GM18511 (cell line): ENCODE measurements at regions not wholly inside any gene's neighbourhood (a gene's known extent, or its start where the extent isn't known, plus 50 kb on each side); places are given as distances from the start of the nearest gene placed in this dataset.
"Not testable (repeated sequence)": the region's sequence is repeated elsewhere in the genome, so short reads cannot be mapped to it uniquely, and the experiment has no call there.

ENCODE experiments used
- ATAC-seq: cut with Tn5 transposase; IDR thresholded peaks from one replicate; pipeline ENCODE4 v1.9.1; 2021; ENCODE audit warnings: mild to moderate bottlenecking, moderate library complexity; ENCODE audit not compliant: unreplicated experiment

- no peak for ATAC-seq
Observed at GRCh38 chr2:216989340-216990129, 129.7 kb upstream of the TNP1 start.

GRCh38 chr2:216987252-216987821, 127.5 kb upstream of the TNP1 start:
- no peak for ATAC-seq

GRCh38 chr2:216985658-216986141, 125.8 kb upstream of the TNP1 start:
- ATAC-seq: no peak

DNA sequence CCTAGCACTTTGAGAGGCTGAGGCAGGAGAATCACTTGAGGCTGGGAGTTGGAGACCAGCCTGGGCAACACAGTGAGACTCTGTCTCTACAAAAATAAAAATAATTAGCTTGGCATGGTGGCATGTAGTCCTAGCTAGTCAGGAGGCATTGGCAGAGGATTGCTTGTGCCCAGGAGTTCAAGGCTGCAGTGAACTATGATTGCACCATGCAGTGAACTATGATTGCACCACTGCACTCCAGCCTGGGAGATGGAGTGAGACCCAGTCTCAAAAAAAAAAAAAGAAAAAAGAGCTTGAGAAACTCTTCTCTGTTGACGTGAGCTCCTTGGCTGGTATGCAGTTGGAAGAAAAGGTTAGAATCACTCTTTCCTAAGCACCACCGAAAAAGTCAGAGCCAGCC, 125.1 kb upstream of the TNP1 start:
- ATAC-seq: no peak

DNA sequence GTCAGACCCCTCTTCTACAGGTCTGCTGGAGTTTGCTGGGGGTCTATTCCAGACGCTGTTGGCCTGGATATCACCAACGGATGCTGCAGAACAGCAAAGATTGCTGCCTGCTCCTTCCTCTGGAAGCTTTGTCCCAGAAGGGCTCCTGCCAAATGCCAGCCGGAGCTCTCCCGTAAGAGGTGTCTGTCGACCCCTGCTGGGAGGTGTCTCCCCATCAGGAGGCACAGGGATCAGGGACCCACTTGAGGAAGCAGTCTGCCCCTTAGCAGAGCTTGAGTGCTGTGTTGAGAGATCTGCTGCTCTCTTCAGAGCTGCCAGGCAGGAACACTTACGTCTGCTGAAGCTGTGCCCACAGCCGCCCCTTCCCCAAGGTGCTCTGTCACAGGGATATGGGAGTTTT, 122.1 kb upstream of the TNP1 start:
- not testable (repeated sequence) for ATAC-seq

GRCh38 chr2:216980510-216980909, 120.6 kb upstream of the TNP1 start:
- not testable (repeated sequence) for ATAC-seq

- no peak for ATAC-seq
Observed at GRCh38 chr2:216974321-216975302, 114.7 kb upstream of the TNP1 start.

- no peak for ATAC-seq
Observed at GRCh38 chr2:216971593-216971992, 111.7 kb upstream of the TNP1 start.

DNA sequence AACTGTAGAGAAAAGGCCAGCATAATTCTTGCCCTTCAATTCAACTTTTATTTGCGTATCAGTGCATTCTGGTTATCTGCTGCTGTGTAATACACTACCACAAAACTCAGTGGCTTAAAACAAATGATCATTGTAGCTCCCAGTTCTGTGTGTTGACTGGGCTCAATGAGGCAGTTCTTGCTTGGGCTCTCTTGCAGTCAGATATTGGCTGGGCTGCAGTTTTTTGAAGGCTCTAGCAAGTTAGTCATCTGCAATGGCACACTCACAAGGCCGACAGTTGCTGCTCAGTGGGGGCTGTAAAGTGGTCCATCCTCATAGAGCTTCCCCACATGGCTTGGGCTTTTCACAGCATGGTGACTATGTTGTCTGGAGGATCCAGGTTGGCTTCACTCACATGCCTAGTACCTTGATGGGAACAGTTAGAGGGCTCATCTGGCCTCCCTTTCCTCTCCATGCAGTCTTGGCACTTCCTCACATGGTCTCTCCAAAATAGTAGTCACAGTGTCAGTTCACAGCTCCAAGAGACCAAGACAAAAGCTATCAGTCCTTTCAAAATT, 110.6 kb upstream of the TNP1 start:
- ATAC-seq: no peak

- ATAC-seq: no peak
Observed at GRCh38 chr2:216967889-216968288, 108.0 kb upstream of the TNP1 start.

DNA sequence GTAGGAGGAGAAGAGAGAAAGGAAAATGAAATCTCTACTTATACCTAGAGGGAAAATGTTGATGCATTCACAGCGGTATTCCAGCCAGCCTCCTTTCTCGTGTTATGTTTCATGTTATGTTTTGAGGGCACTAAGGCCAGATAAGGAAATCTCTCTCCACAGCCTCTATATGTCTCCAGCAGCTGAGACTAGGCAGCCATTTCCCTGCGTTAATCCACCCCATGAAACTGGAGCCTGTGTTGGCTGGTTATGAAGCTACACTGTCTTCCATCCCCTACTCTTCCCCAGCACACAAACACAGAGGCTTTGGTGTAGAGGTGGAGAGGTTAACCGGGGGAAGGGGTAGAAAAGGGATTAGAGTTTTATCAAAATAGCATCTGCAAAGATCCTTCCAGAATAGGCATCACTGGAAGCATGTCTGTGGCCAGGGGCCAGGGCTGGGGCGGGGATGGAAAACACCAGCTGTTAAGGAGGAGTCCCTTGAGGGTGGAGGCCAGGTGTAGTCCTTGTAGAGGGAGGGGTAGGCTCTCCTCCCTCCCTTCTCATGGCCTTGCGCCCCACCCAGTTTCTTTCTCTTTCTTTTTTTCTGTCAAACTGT, 100.9 kb upstream of the TNP1 start:
- ATAC-seq: no peak

GRCh38 chr2:216959433-216959832, 99.6 kb upstream of the TNP1 start:
- no peak for ATAC-seq

- no peak for ATAC-seq
Observed at GRCh38 chr2:216956820-216957493, 97.1 kb upstream of the TNP1 start.

DNA sequence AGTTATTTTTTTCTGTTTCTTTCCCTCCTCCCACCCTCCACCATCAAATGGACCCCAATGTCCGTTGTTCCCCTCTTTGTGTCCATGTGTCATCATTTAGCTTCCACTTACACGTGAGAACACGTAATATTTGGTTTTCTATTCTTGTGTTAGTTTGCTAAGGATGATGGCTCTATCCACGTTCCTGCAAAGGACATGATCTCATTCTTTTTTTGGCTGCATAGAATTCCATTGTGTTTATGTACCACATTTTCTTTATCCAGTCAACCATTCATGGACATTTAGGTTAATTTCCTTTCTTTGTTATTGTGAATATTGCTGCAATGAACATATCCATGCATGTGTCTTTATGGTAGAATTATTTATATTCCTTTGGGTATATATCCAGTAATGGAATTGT, 91.3 kb upstream of the TNP1 start:
- ATAC-seq: no peak

DNA sequence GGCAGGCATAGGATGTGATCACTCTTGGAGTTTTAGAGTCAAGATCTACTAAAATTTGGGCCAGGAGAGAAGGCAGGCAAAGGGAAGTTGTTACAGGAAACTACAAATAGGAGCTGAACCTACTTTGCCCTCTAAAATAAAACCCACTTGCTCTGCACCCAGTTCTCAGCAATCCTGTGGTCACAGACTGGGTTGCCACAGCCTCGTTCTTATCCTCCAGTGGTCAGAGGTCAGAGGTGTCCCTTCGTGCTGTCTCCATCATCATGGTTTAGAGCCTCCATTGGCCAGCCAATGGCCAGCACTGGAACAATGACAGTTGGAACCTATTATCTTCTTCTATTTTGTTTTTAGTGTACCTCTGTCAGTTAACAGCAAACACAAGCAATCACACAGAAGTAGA, 90.7 kb upstream of the TNP1 start:
- no peak for ATAC-seq

DNA sequence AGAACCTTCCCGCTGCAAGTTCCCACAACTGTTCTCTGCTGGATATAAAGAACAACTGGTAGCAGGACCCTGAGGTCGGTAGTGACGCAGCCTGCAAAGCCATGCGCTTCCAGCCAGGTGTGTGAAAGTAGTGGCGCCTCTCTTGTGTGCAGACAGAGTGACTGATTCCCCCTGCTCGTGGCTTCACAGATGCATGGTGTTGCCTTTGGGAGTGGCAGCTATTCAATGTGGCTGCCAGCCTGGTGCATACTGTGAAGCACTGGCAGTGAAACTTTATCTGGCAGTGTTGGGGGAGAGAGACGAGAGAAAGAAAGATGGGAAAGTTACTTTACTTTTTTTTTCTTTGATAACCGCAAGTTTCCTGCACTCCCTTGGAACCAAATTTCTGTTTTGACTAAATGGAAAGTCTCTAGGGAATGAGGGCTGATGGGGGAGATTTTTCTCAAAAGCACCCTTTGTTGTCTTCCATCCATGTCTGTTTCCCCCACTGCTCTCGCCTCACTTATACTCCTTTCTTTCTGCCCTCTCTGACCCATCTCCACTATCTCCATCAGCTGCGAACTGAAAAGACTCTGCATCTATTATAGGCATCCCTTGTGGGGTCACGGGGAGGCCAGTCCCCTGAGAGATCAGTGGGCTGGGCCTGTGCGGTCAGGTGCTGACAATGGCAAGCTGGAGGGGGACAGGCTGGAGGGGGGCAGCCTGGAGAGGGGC, 90.0 kb upstream of the TNP1 start:
- no peak for ATAC-seq

- no peak for ATAC-seq
Observed at GRCh38 chr2:216947055-216947454, 87.2 kb upstream of the TNP1 start.

DNA sequence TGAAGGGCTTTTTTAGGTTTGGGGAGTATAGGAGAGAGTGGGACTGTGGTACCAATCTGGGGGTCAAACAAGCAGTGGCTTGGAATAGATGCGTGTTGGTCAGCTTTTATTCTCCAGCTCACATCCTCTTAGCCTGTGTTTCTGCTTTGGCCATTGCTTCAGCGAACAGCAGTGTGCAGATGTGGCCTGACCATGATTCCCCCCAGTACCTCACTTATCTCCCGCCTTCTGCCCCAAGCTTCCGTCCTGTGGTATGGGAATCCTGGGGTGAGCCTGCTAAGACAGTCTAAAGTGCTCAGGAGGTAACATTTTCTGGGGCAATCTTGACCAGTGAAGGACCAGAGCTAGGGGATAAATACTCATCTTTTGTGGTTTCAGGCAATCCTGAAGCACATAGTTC, 84.9 kb upstream of the TNP1 start:
- no peak for ATAC-seq

DNA sequence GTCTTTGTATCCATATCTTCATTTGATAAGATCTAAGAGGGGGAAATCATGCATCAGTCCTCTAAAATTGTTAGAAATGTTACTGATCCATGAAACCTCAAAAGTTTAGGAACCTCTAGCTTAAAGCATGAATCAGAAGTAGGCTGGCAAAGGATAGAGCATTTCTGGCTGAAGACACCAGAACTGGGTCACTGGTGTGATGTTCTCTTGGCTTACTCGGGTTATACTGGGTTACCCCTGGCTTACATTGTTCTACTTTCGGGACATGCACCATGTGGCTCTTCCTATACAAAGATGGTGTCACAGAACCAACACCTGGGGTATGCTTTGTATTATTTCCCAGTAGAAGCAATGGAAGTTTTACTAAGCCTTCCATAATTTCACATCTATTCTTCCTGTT, 83.2 kb upstream of the TNP1 start:
- no peak for ATAC-seq

DNA sequence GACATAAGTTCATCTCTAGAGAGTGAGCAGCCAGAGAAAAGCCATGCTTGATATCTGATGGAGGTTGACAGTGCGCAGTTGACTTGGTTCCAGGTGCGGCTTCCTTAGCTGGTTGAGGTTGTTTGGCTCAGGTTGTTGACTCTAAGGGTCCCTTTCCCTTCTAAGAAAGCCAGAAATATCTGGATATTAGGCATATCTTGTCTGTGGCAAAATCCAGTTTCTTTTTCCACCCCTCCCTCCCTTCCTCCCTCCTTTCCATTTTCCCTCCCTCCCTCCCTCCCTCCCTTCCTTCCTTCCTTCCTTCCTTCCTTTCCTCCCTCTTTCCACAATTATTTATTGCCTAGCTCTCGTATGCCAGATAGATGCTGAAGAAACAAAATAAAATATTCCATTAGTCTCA, 82.6 kb upstream of the TNP1 start:
- no peak for ATAC-seq
